ENCODE measurements at regions not wholly inside any gene's neighbourhood (a gene's known extent, or its start where the extent isn't known, plus 50 kb on each side); places are given as distances from the start of the nearest gene placed in this dataset.

- TF ChIP-seq CTCF (IDR thresholded peaks at IDR 0.05; ENCODE audit: low read depth, low read length, poor library complexity, severe bottlenecking) (no peak), EZH2phosphoT487 (IDR thresholded peaks at IDR 0.05; ENCODE audit: borderline replicate concordance, low read length) (no peak)
These were observed 761.2 kb downstream of the TAF11L14 start for GRCh38 chr5:18395126-18396110.
